ENCODE measurements at regions not wholly inside any gene's neighbourhood (a gene's known extent, or its start where the extent isn't known, plus 50 kb on each side); places are given as distances from the start of the nearest gene placed in this dataset.

DNA sequence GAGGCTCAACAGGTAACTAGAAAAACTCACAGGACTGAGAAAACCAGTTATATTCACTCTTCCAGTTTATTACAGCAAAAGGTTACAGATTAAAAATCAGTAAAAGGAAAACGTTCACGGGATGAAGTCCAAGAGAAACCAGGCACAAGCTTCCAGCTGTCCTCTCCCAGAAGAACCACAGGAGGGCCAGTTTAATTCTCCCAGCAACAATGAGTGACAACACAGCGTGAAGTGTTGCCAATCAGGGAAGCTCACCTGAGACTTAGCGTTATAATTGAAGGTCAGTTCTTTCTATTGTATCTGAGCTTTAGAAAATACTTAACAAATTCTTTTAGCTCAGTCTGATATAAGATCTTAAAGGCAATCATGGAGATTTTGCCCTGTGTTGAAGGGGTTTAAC is 65.2 kb upstream of the TNR start:
- no peaks in the 10 kb centered on the region for H3K36me3 ChIP-seq (ENCODE audit: control insufficient read depth in 2 of 4, insufficient read depth in 4 of 4, low read length in 3 of 4)
- peak; percentile 80 for FAIRE-seq
- no peaks in the 10 kb centered on the region for H4K20me1 ChIP-seq (replicated peaks in 1 of 2; ENCODE audit: control insufficient read depth in 1 of 2, insufficient read depth in 2 of 2, low read length in 2 of 2)
- peaks cover 0 to 6% (median 3%) of the 10 kb centered on the region in 4 experiments; a peak in 5 of 7 replicates for H3K4me1 ChIP-seq (replicated peaks in 1 of 4; ENCODE audit: control insufficient read depth in 3 of 4, insufficient read depth in 4 of 4, low read length in 3 of 4)
- H3K27ac ChIP-seq (ENCODE audit: low read depth, low read length), result no peak overlapping the region
- no peaks in the 10 kb centered on the region for H3K9me3 ChIP-seq (ENCODE audit: insufficient read depth in 2 of 2, low read depth in 1 of 2, low read length in 1 of 2)
- H3K18ac ChIP-seq (ENCODE audit: extremely low read depth, low read length), result no peak overlapping the region
- H2BK5ac ChIP-seq (ENCODE audit: low read depth, low read length), result no peak overlapping the region
- H3K9ac ChIP-seq (replicated peaks in 1 of 4; ENCODE audit: extremely low read depth in 1 of 4, low read depth in 3 of 4, low read length in 3 of 4), result no peak overlapping the region
- H2BK20ac ChIP-seq (ENCODE audit: low read length), result no peak overlapping the region
- H2AK5ac ChIP-seq (ENCODE audit: low read depth, low read length), result no peak overlapping the region
- CTCF ChIA-PET (ENCODE audit: partially characterized antibody), result interaction anchor here (0.7 to 3.3 kb wide), 7 partner anchors 9 to 89 kb away, joined by 3 to 16 read pairs (median 4); partner anchors contain the start of gene TNR
- H4K91ac ChIP-seq (replicated peaks; ENCODE audit: insufficient read length, low read length), result no peak overlapping the region
- no peak overlapping the region for H3K14ac ChIP-seq (ENCODE audit: insufficient read length)
- H3K4ac ChIP-seq (replicated peaks; ENCODE audit: insufficient read length, low read depth, low read length), result no peak overlapping the region
- H4K5ac ChIP-seq (ENCODE audit: insufficient read length, low read depth, low read length), result no peak overlapping the region
- H3K27me3 ChIP-seq (replicated peaks in 1 of 4; ENCODE audit: control insufficient read depth in 3 of 4, extremely low read depth in 1 of 4, insufficient read depth in 3 of 4, low read length in 3 of 4), result peaks cover 0 to 2% (median 0%) of the 10 kb centered on the region in 4 experiments; a peak in 3 of 7 replicates
- H2BK15ac ChIP-seq (ENCODE audit: low read length), result no peak overlapping the region
- POLR2A ChIA-PET (ENCODE audit: partially characterized antibody), result no interaction called here
- H2BK120ac ChIP-seq (replicated peaks; ENCODE audit: low read depth, low read length), result no peak overlapping the region
- no peak overlapping the region for H3K56ac ChIP-seq (replicated peaks; ENCODE audit: insufficient read length, low read depth, low read length)
- no peak overlapping the region for H2AFZ ChIP-seq (ENCODE audit: low read length)
- no peaks in the 10 kb centered on the region for H3K23me2 ChIP-seq (ENCODE audit: low read depth, low read length)
- no peak overlapping the region for H3K23ac ChIP-seq (ENCODE audit: insufficient read length)
- H3K4me2 ChIP-seq (ENCODE audit: insufficient read depth in 1 of 2, low read depth in 2 of 2, low read length in 2 of 2), result no peak overlapping the region; a peak in 2 of 4 replicates
- H2BK12ac ChIP-seq (ENCODE audit: low read depth, low read length), result no peak overlapping the region
- H3K79me1 ChIP-seq (ENCODE audit: low read depth, low read length), result no peaks in the 10 kb centered on the region
- TF ChIP-seq EP300 (IDR thresholded peaks at IDR 0.05; ENCODE audit: borderline replicate concordance in 1 of 2, low read depth in 2 of 2, low read length in 2 of 2) (no peak), TCF12 (IDR thresholded peaks at IDR 0.05; ENCODE audit: low read depth, low read length) (0 out of 2 replicates have a peak, but pooled peaks have one; percentile 40), POU5F1 (IDR thresholded peaks at IDR 0.05; ENCODE audit: low read depth, low read length) (no peak), CBX8 (IDR thresholded peaks at IDR 0.05; ENCODE audit: borderline replicate concordance, low read depth, low read length) (no peak), SP1 (IDR thresholded peaks at IDR 0.05; ENCODE audit: low read depth, low read length) (0 out of 2 replicates have a peak, but pooled peaks have one; percentile 6), ZNF274 (IDR thresholded peaks at IDR 0.05; ENCODE audit: borderline replicate concordance, extremely low read depth, low read length) (no peak), CTBP2 (IDR thresholded peaks at IDR 0.05; ENCODE audit: borderline replicate concordance, insufficient read depth, insufficient read length, low read length) (no peak), NANOG (IDR thresholded peaks at IDR 0.05; ENCODE audit: insufficient read depth, low read depth, low read length, poor library complexity, severe bottlenecking) (peak; percentile 90), MAFK (IDR thresholded peaks at IDR 0.05; ENCODE audit: low read depth, low read length) (no peak), CREB1 (IDR thresholded peaks at IDR 0.05) (no peak), SAP30 (IDR thresholded peaks at IDR 0.05; ENCODE audit: insufficient read depth, insufficient replicate concordance, low read length) (no peak), EGR1 (IDR thresholded peaks at IDR 0.05; ENCODE audit: borderline replicate concordance, low read depth, low read length) (no peak), CBX5 (IDR thresholded peaks at IDR 0.05; ENCODE audit: low read depth, low read length) (no peak), POLR2AphosphoS5 (IDR thresholded peaks at IDR 0.05; ENCODE audit: low read depth, low read length) (no peak)
- no peaks in the 10 kb centered on the region for H3K79me2 ChIP-seq (ENCODE audit: control insufficient read depth in 1 of 2, insufficient read depth in 2 of 2, low read length in 2 of 2)
- WGBS, 2 experiments (ENCODE audit: extremely low coverage in 1 of 2, insufficient coverage in 1 of 2, insufficient read length in 1 of 2, insufficient replicate concordance in 2 of 2, low coverage in 1 of 2, low lambda C conversion rate in 2 of 2, missing lambda C conversion rate in 1 of 2), result 9% methylated on average over 4 of the region's 4 CpGs; no CpG with 5 or more reads in 1 of the 2 experiments
- H3K4me3 ChIP-seq (ENCODE audit: extremely low read depth in 1 of 4, insufficient read depth in 2 of 4, low read depth in 3 of 4, low read length in 4 of 4), result no peak overlapping the region
- no peak overlapping the region for H4K8ac ChIP-seq (ENCODE audit: extremely low read depth, insufficient read depth, low read length)
- DNase-seq (ENCODE audit: low read depth in 1 of 2, low spot score in 2 of 2), result no peak
